ENCODE measurements at regions not wholly inside any gene's neighbourhood (a gene's known extent, or its start where the extent isn't known, plus 50 kb on each side); places are given as distances from the start of the nearest gene placed in this dataset.

DNA sequence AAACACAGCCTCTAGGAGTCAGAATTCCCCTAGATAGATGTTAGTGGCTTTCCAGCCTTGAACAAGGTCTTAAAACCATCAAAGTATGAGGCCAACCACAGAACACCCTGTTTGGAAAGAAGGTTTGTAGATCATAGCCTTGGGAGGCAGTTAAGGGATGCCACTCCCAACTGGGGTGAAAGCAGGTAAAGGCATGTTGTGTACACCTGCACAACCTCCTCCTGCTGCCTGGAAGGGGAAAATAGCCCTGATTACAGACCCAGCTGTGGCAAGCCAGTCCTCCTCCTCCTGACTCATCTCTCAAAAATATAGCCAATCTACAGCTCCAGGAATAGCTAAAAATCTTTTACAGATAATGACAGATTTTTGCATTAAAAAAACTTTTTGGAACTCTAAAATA is 108.1 kb downstream of the RBM43 start:
- DNase-seq = no peak

DNA sequence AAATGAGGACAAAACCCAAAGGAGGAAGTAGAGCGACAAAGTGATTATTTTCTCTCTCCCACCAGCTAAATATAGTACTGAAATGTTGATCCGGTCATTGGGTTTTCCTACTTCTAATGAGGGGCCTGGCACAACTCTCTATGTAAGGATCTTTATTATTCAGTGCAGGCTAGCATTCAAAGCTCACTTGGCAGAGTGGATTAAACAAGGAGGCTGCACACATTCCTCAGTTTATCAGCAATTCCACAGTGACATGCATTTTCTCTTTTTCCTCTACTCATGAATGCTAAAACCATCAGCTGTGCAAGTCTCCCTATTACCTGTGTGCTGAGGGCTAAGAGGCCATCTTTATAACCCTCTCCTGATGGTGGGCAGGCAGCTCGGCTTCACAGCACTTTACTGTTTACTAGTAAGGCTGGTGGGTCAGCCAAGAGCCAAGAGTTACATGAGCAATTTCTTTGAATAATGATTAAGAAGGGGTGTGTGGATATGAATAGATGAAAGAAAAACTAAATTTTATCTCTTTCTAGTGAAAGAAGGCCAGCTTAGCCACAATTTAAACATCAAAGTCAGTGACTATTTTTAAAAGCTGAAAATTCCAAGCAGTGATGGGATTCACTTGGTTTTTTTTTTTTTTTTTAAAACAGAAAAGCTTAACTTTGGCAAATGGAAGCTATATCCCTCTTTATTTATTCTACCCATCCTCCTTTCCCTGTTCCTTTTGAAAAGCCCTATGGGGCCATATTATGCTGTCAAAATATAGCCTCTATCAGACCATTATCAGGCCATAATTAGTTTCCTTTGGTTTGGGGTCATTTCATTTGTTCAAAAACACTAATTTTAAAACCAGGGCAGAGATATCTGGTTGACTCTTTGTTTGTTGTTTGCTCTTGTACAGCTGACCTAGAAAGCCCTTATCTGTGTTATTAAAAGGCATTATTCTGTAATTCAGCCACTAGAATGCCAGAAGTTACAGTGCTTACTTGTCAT is 111.0 kb downstream of the RBM43 start:
- no peak for DNase-seq

DNA sequence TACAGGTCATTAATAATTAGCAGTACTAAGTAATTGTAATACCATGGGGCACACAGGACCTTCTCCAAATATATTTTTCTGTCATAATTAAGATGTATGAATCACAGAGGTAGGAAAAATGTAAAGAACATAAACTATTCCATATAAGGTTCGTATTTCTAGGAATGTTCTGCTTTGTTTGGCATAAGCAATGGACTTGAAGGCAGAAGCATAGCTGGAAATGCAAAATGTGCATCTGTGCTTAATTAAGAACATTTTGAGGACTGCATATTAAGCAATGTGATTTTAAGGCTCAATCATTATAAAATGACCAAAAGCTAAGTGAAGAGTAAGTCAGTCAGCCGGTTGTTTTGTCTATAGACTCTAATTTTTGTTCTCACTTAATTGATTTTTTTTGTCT is 123.2 kb downstream of the RBM43 start:
- no peak for DNase-seq

DNA sequence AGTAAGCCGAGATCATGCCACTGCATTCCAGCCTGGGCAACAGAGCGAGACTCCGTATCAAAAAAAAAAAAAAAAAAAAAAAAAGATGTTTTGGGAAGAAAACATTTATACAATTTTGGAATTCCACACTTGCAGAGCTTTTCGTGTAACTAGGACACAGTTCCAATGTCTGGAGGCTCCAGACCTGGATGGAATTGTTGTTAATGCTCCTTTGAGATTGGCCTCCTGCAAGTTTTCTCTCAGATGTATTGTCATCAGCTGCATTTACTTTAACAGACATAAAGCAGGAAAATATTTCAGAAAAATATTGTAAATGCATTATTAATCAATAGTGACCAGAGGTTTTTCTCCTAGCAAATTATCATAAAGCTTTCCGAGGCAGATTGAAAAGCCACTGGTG is 124.1 kb downstream of the RBM43 start:
- no peak for DNase-seq

DNA sequence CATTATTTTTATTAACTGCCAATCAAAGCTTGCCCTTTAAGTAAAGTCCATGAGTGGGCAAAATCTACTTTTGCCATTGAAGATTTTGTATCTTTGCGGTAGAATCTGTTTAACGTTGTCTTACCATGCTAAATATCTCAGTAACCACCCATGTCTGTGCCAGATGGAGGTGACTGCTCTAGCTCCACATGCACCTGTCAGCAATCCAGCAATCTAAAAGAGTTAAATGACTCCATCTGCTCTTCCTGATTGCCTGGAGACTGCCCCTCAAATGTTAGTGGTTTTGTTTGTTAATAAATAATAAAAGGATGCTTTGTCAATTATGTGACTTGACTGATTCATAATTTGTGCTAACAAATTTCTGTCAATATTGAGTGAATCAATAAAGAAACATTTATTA is 141.7 kb downstream of the RBM43 start:
- peak; percentile 40 for DNase-seq

DNA sequence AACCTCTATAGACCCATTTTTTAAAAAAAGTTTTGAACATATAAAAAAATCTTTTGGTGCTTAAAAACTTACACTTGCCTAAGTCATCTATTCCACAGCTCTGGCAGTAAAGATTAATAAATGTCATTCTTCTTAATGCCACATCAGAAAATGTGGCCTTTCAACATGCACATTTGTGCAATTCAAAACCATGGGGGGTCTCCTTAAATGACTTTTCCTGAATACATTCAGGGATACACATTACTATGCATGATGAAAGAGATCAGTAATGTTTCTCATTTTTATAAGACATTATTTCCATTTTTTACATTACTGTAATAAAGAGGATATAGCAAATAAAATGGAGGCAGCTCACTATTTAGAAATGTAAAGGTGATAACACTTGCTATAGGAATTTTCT is 142.3 kb downstream of the RBM43 start:
- DNase-seq = no peak

DNA sequence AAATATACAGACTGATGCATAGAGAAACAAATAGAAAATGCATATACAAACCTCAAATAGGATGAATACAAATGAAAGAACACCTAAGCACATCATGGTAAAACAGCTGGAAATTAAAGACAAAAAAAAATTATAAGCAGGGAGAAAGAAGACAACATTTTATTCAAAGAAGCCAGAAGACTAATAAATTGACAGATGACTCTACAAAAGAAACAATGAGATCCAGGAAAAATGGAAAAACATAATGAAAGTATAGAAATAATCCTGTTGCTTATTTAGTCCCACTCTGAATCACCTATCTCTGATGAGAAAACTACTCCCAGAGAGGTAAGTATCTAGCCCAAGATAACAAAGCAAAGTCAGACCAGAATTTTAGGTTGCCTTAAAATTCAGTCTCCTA is 143.4 kb downstream of the RBM43 start:
- no peak for DNase-seq

DNA sequence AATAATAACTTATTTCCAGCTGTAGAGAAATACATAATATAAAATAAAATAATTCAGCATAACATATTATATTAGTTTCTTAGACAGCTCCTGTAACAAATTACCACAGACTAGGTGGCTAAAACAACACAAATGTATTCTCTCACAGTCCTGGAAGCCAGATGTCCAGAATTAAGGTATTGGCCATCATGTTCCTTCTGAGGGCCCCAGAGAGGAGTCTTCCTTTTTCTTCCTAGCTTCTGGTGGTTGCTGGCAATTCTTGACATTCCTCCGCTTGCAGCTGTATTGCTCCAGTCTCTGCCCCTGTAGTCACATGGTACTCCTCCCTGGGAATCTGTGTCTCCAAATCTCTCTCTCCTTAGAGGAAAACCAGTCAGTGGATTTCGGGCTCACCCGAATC is 146.8 kb downstream of the RBM43 start:
- no peak for DNase-seq

DNA sequence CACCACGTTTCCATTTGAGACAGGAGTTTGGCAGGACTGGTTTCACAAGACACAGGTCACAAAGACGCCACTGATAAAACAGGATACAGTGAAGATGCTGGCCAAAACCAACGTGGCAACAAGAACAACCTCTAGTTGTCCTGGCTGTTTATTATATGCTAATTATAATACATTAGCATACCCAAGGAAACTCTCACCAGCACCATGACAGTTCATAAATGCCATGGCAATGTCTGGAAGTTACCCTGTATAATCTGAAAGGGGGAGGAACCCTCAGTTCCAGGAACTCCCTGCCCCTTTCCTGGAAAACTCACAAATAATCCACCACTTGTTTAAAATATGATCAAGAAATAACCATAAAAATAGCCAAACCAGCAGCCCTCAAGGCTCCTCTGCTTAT is 148.3 kb downstream of the RBM43 start:
- DNase-seq = no peak

DNA sequence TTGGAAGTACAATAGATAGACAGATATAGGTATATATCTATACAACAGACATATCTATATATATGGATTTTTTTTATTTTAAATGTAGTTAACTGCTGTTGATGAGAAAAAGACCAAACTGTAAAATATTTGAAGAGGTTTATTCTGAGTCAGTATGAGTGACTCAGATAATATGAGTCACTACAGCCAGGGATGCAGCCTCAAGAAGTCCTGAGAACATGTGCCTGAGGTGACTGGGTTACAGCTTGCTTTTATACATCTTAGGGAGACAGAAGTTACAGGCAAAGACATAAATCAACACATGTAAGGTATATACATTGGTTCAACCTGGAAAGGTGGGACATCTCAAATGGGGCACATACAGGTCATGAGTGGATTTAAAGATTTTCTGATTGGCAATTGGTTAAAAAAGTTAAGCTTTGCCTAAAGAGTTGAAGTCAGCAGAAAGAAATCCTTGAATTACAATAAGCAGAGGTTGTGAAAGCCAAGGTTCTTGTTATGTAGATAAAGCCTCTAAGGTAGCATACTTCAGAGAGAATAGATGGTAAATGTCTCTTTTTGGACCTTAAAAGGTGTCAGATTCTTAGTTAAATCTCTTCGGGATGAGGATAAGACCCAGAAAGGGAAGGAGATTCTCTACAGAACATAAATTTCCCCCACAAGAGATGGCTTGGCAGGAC is 149.9 kb downstream of the RBM43 start:
- no peak for DNase-seq

DNA sequence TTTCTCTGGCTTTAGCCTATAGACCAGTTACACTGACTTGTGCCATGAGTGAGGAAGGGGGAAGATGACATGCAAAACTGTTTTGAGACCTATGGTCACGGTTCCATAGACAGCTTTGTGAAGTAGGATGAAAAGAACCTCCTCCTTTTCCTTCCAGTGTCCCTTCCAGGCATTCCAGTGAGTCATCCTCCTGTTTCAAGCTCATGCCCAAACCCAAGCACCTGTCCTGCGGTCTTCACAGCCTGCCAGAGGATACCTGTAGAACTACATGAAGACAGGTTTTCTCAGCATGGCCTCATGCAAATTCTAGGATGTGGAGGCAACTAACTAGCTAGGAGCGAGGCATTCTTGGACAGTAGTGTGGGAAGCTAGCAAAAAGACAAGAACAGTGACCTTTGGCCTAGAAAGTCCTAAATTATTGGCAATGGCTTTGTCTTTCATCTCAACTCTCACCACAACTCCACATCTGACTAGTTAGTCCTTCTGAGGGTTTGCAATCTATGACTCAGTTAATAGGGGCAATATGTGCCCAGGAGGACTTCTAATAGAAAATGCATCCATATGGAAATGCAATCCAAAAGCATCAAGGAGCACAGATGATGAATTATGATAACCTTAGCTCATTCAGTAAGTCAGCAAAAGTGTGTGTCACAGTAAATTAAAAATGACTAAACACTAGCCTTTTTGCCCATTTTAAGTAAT is 154.7 kb downstream of the RBM43 start:
- DNase-seq = no peak

DNA sequence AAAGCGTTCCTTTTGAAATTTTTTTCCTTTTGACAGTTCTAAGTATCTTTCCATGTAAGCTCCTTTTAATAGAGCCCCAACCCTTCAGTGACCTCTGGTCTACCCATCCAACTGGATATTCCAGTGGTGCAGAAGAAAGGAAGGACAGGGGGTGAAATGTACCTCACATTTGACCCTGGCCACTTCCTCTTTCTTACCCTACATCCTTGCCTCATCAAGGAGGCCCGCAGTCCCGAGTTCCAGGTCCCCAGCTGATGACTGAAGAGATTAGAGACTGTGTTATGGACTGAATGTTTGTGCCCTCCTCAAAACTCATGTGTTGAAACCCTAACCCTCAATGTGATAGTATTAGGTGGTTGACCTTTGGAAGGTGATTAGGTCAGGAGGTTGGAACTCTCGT is 158.1 kb downstream of the RBM43 start:
- DNase-seq = no peak

DNA sequence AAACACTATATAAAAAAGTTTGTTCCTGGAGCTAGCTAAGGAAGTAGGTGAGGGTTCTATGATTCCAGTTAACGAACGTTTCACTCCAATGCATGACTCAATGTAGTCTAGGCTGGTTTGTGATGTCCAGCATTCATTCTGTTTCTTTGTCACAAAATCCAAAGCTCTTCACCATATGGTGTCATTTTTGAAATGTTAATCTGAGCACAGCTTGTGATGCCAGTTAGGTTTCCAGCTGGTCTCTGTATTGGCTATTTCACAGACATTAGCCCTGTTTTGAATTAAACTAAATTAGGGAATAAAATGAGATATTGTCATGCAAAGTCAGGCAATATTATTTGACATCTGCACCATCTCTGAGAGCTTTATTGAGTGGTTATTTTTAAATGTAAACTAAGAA is 159.4 kb downstream of the RBM43 start:
- peak; percentile 64 for DNase-seq

DNA sequence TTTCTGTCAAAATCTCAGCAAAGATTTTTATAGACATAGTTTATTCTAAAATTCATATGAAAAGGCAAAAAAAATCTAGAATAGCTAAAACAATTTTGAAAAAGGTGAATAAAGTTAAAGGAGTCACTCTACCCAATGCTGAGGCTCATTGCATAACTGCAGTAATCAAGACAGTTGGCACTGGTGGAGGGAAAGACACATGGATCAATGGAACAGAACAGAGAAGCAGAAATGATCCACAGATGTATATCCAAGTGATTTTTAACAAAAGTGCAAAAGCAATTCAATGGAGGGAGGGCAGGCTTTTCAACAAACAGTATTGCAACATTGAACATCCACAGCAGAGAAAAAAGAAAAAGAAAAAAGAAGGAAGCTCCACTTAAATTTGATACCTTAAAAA is 162.8 kb downstream of the RBM43 start:
- DNase-seq = no peak

DNA sequence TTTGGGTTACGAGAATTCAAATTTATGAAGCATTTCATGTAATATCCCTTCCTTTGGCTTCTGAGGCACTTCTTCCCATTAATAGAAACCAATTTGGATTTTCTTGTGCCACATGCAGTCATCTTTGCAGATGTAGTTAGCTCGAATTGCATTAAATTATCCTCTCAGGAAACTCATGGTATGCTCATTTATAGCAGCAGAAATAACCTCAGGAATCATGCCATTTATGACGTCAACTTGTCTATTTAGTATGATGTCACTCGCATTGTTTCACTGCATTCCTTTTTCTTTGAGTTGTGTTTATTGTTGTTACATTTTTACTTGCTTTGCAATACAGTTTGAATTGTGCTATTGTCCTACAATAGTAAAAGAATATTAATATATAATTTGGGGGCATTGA is 163.8 kb downstream of the RBM43 start:
- DNase-seq = no peak

DNA sequence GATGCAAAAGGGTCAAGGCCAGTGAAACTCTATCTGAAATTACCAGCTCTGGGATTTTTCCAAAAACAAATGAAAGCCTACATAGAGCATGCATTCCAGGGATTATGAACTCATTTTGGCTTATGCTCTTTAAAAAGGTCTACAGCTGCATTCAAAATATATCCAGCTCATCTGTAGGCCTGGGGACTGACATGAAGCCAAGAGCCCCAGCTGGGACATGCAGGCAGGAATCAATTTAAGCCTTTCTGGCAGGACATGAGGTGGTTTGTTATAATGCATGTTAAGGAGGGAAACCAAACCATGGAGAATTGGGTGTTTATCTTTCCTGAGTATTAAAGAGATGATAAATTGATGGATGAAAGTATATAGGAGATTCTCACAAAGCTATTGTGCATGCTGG is 164.5 kb downstream of the RBM43 start:
- DNase-seq = no peak

DNA sequence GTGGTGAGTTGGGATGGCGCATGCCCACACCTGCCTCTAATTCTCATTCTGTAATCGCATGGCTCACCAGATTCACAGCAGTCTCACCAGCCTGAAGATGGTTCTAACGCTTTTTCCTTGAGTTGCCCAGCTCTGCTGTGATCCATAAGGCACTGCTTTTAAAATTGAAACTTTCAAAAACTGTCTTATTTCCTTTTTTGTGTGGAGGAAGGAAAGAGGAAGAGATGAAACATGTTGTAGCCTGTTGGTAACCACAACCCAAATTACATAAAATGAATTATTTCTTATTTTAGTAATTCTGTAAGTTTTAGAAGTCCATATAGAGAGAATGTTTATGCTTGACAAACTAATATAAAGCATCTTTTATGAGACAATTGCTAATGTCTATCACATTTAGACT is 165.4 kb downstream of the RBM43 start:
- no peak for DNase-seq

DNA sequence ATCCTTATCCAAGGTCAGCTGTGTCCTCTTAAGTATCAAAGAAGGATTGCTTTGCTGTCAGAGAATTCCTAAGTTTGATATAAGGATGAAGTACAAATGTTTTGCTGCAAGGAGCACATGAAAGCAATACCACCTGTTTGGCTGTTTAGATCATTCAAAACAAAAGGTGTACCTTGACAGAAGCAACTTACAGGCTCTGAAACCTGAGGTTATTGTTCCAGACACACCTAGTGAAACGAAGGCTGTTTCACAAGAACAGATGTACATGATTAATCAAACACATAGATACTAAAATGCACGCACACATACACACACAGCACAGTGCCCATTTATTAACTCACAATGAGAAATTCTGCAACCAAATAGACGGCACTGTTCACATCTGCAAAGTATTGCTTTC is 166.2 kb downstream of the RBM43 start:
- no peak for DNase-seq

DNA sequence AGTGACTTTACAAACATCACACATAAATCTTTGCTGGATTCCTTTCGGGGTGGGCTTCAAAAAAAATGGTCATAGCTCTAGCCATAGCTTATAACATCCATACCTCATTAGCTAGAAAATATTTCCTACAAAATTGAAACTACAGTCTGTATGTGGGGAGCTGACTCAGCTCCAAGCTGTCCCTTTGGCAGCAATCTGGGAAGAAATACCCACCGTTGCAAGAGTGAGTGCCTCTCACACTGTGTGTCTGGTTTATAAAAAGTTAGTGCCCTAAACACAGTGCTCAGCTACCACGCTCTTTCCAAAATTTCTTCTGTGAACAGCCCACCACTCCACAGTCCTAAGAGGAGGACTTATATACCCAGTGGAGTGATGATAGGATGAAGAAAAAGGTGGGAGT is 170.1 kb downstream of the RBM43 start:
- no peak for DNase-seq

DNA sequence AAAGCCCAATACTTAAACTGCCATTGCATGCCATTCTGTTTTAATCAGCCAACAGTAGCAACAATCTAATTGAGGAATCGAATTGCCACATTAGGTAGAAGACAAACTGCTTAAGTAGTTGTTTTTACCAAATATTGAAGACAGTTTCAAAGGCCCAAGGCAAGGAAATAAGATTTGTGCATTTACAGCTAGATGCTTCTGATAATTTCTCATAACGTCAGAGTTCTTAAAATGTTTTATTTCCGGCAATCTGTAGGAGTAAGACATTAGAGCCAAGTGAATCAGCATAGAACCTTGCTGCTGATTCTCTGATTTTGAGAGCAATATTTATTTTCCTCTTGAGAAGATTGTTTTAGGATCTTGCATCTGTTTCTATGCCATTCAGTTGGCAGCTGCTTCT is 174.3 kb downstream of the RBM43 start:
- no peak for DNase-seq

DNA sequence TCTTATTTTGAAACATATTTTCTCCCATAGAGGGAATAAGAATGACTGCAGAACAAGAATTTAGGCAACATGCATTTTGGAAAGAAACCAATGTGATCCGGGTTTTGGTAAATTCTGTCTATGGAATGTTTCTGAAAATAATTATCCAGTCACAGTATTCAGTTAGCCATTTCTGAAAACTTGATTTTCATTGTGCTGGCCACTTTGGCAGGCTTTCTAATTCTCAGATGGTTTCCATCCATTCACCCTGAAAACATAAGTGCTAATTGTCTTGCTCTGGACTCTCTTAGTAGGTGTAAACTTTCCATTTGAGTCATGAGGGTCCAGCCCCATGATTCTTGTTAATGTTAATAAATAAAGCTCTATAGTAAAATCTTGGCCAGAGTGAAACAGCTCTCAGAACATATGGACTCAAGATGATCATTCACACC is 176.5 kb downstream of the RBM43 start:
- DNase-seq = no peak

DNA sequence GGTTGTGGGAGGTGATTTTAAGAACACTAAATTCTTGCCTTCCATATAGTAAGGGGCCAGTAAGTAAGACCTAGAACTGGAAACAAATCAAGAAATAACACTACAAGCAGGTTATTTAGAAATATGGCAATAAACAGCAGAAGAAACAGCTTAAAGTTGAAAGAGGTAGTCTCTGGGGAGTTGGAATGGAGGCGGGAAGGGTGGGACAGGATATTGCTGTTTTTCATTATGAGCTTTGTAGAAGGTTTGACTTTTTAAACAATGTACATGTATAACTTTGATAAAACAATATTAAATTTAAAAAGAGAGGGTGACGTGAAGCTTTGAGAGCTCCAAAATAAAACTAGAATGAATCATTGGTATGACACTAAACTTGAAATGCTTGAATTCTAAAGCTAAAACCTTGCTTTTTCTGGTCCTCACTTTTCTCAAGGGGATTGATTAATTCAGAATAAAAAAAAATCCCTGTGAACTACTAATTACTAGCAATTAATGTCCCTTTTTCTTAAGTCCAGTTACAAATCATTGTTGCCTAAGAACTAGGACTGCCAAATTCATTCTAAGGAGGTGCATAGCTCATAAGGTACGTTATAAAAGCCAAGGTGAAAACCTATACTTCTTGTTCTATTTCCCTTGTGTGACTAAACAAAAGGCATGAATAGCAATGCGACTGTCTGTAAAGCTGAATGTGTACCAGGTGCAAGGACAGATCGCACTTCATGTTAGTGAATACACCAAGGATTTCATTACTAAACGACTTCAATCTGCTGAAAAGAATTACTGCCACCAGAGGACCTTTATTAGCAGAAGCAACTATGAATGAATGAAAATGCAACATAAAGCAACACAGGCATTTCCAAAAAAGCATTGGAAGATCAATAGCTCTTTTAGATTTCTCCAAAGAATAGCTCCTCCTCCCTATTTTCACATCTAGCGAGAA is 177.5 kb downstream of the RBM43 start:
- no peak for DNase-seq

DNA sequence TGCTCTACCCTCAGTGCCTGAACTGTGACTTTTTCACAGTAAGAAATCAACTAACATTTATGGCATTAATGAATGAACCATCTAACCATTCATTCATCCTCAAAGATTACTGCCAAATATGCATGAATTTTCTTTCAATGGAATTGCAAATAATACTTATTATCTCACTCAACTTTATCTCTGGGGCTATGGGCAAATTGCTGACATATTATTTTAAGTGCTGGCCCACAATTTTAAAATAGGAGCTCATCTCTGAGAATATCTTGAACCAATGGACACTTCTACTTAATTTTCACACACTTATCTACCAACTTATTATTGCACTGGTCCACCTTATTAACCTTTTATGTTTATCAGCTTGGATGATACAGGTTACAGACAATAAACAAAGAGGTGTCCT is 182.8 kb downstream of the RBM43 start:
- DNase-seq = no peak

Measured in NCI-H82 (cell line).